Myocyte (in vitro differentiated cells): ENCODE measurements at regions not wholly inside any gene's neighbourhood (a gene's known extent, or its start where the extent isn't known, plus 50 kb on each side); places are given as distances from the start of the nearest gene placed in this dataset.

ENCODE experiments used
- DNase-seq: peaks from one replicate; pipeline ENCODE4 v3.0.0-alpha.2; 2012; ENCODE audit warnings: low read depth

DNA sequence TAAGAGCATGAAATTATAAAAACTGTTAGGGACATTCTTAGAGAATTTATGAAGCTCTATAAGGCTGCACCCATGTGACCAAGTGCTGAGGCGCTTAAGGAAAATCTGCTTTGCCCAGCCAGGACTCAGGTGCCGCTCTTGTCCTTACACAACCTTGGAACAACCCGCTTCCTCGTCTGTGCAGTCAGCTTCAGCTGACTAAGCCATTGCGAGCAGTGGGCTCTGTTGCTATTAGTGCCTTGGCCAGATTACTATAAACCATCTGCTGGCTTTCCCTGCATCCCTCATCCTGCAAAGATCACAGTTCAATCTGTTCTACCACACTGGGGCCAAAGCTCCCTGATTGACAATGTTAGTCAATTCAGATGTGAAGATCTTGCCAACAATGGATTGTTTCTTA, 89.1 kb upstream of the E2F3 start:
- DNase-seq, result no peak

DNA sequence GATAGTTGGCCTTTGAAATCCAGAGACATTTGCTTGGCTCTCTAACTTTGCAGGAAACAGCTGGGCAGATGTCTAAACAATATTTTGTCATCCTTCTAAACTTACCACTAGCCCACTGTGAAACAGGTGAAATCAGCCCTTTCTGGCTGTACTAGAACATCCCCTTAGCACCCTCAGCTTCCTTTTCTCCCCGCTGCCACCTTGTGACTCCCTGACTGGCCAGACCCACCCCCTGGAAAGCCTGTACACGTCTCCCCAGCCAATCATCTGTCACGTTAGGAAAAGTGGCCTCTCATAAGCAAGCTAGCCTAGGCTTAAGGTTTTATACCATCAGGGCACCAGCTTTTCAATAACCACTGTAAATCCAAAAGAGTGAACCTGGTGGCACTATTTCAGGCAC, 88.6 kb upstream of the E2F3 start:
- DNase-seq, result no peak

- DNase-seq, result no peak
These were observed 87.6 kb upstream of the E2F3 start for GRCh38 chr6:20313960-20314530.

DNA sequence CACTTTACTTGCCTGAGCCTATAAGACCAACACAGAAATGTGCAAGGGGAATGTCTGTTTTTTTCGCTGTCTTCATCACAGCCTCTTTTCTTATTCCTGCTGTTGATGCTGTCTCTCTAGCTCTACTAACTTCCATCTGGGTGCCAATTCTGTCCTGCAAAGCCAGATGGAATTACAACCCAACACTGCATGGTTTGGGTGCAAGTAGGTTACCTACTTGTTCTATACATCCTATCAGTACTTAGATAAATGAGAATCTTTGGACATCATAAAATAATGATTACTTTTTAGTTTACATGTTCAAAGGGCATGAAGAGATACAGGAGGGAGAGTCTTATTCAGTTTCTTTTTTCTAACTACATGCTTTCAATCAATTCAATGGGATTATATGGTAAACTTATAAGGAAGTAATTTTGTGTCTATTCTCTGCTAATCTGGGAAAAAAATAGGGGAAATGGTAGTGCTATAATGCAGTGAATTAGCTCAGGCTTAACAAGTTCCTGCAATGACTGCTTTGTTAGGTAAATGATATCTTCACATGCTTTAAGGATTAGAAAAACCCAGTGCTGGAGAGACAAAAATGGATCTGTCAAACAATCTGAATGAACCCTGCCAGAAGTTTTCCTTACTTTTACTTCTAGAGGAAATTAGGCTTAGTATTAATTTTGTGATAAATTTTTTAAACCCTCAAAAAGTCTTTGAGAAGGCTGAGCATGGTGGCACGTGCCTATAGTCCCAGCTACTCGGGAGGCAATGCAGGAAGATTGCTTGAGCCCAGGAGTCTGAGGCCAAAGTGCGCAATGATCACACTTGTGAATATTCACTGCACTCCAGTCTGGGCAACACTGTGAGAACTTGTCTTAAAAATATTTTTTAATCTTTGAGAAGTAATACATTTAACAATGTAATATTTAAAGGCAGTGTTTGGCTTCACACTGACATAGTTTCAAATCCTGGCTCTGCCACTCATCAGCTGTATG, 86.5 kb upstream of the E2F3 start:
- DNase-seq, result no peak

DNA sequence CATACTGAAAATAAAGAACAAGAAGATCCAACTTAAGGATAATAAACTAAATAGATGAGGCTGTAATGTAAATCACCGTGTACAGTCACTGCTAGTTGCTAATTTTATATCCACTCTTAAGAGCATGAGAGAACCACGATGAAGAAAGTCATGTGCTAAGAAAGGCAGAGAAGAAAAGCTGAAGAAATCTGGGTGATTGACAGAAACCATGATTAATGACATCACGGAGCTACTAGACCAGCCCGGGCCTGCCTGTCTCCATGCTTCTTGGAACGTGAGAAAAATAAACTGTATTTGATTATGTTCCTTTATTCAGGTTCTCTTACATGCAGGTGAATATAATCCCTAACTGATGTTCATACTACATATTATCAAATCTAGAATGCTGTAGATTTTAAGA, 84.2 kb upstream of the E2F3 start:
- DNase-seq, result no peak

GRCh38 chr6:20318851-20319387, 82.8 kb upstream of the E2F3 start:
- no peak for DNase-seq

GRCh38 chr6:20319520-20320357, 81.9 kb upstream of the E2F3 start:
- no peak for DNase-seq

- DNase-seq, result no peak
These were observed 75.8 kb upstream of the E2F3 start for GRCh38 chr6:20325641-20326421.

- DNase-seq, result no peak
These were observed 75.3 kb upstream of the E2F3 start for GRCh38 chr6:20326422-20326728.

DNA sequence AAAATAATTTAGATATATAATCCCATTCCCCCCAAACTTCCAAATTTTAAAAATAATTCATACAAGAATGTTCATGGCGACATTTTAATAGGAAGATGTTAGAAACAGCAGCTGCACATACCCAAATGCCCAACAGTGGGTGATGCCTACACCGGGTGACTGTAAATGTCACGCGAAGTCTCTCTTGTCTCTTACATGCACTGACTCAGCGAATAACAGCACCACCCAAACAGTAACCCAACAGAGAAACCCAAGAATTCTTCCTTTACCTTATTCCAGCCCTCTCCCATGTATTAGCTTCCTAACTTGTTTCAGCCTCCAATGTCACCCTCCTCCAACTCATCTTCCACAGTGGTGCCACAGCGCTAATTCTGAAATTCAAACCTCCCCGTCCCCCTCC, 74.5 kb upstream of the E2F3 start:
- no peak for DNase-seq

DNA sequence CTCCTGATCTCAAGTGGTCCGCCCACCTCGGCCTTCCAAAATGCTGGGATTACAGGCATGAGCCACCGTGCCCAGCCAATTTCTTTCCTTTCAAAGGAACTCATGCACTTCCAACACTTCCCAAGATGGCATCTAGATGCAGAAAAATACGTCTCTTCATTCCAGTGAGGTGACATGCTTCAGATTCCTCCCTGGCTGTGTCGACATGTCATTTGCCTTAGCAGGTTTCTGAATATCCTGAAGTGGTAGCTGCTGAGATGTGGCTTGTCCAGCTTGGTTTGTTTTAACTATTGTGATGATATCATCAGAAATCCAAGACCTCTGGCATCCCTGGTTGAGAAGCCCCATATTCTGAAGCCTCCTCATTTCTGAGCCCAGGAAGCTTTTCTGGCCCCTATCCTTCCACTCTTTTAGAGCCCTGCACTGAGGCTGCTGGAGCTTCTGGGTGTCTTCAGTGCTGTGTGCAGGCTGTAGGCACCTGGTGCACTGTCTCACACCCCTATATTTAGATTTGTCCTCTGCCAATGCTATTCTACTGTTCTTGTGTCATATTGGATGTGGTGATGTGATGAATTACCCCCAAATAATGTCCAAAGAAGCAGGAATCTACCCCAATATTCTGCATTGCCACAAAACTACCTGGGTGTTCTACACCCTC, 73.3 kb upstream of the E2F3 start:
- DNase-seq, result no peak

- no peak for DNase-seq
These were observed 72.8 kb upstream of the E2F3 start for GRCh38 chr6:20328924-20329300.

GRCh38 chr6:20331042-20331441, 70.6 kb upstream of the E2F3 start:
- DNase-seq, result no peak

- DNase-seq, result peak; percentile 29
These were observed 70.1 kb upstream of the E2F3 start for GRCh38 chr6:20331625-20332024.

- DNase-seq, result peak; percentile 26
These were observed 69.2 kb upstream of the E2F3 start for GRCh38 chr6:20332441-20333006.

DNA sequence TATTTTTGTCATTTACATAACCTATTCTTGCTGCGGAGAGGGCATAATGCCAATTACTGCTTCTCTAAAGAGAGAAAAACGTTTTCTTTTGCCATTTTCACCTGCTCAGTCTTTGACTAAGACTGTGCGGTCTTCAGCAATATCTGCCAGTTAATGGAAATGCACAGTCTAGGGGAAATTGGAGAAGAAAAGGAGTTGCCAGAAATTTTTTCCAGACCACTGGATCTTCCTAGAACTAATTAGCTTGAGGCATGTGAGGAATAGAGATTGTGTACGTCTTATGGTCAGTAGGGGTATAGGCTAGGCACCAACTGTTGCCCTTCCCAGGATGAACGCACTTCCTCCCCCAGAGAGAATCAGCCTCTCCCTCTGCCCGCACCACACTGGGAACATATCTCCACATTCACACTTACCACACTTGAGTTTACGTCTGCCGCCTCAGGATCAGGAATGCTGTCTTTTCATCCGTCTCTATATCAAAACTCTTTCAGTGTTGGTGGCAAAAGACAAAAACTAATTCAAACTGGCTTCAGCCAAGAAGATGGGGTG, 67.9 kb upstream of the E2F3 start:
- DNase-seq, result no peak

- DNase-seq, result no peak
These were observed 67.3 kb upstream of the E2F3 start for GRCh38 chr6:20334334-20334733.

DNA sequence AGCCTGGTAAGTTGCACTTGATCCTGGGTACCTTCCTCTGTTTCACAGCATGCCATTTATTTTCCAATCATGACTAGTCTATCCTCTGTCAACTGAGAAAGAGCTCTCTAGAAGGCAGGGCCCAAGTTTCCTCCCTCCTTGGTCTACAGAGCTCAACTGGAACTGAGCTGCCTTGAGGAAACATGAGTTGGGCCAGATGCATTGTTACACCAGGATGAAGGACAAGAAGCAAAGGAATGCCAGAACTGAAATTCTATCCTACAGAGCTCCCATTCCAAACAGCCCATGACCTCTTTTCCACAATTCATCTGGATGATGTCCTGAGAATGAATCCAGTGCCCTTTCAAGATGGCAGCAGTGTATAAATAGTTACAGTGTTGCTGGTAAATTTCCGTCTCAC, 66.7 kb upstream of the E2F3 start:
- DNase-seq, result peak; percentile 18

- no peak for DNase-seq
These were observed 65.8 kb upstream of the E2F3 start for GRCh38 chr6:20335872-20336271.

GRCh38 chr6:20338156-20338555, 63.5 kb upstream of the E2F3 start:
- DNase-seq, result no peak
